Thoracic aorta (tissue), 2 donors: ENCODE measurements at regions not wholly inside any gene's neighbourhood (a gene's known extent, or its start where the extent isn't known, plus 50 kb on each side); places are given as distances from the start of the nearest gene placed in this dataset.

Source experiments
- ATAC-seq: fragments of 150-250 bp; one replicate; pipeline ENCODE4 v1.8.0; 2017; ENCODE audit warnings: low read depth; ENCODE audit not compliant: insufficient number of reproducible peaks, low FRiP score
- DNase-seq: peaks from one replicate; pipeline ENCODE4 v3.0.0-alpha.2; 2020; ENCODE audit warnings: low spot score
- H3K27ac ChIP-seq, 2 donors: fragments of 200-600 bp; sonication (generic); 1 replicate in 1 of 2; 2 replicates in 1 of 2; pipeline ENCODE4 v1.5.1; 2016; ENCODE audit warnings: mild to moderate bottlenecking in 2 of 2, moderate library complexity in 2 of 2
- H3K27me3 ChIP-seq: fragments of 200-600 bp; sonication (generic); replicated peaks from 2 replicates; pipeline ENCODE4 v1.6.0; 2016; ENCODE audit warnings: mild to moderate bottlenecking; ENCODE audit not compliant: insufficient read depth
- H3K36me3 ChIP-seq: fragments of 200-600 bp; sonication (generic); one replicate; pipeline ENCODE4 v1.5.1; 2016
- H3K4me1 ChIP-seq, 2 donors: fragments of 200-600 bp; sonication (generic); 1 replicate in 1 of 2; 2 replicates in 1 of 2; pipeline versions ENCODE4 v1.5.1 to v1.6.0; 2016; ENCODE audit warnings: low read depth in 2 of 2, mild to moderate bottlenecking in 1 of 2; ENCODE audit not compliant: control insufficient read depth in 1 of 2
- H3K4me3 ChIP-seq: fragments of 200-600 bp; sonication (generic); 2 replicates; pipeline ENCODE4 v1.5.1; 2016; ENCODE audit warnings: mild to moderate bottlenecking
- H3K9me3 ChIP-seq: fragments of 200-600 bp; sonication (generic); 2 replicates; pipeline ENCODE4 v1.5.1; 2016
- TF ChIP-seq, protein P1 (sequence below): fragments of 200-600 bp; sonication (generic); IDR thresholded peaks from one replicate; pipeline ENCODE4 v1.5.1; 2019; ENCODE audit warnings: antibody characterized with exemption

DNA sequence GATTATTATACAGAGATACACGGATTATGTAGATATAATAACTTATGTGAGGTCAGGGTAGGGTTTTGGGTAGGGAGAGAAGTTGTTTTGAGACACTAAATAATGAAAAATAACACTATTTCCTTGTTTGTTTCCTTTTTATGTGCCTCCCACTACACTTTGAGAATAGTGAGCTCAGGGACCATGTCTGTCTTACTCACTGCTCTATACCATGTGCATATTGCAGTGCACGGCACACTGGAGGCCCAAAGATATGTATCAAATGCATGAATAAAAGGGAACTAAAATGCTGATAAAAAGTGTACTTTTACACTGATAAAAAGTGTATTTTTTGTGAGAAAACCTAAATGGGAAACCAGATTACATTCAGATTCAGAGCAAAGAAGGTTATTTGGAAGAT is 151.4 kb upstream of the NABP1 start:
- TF ChIP-seq, protein P1, sequence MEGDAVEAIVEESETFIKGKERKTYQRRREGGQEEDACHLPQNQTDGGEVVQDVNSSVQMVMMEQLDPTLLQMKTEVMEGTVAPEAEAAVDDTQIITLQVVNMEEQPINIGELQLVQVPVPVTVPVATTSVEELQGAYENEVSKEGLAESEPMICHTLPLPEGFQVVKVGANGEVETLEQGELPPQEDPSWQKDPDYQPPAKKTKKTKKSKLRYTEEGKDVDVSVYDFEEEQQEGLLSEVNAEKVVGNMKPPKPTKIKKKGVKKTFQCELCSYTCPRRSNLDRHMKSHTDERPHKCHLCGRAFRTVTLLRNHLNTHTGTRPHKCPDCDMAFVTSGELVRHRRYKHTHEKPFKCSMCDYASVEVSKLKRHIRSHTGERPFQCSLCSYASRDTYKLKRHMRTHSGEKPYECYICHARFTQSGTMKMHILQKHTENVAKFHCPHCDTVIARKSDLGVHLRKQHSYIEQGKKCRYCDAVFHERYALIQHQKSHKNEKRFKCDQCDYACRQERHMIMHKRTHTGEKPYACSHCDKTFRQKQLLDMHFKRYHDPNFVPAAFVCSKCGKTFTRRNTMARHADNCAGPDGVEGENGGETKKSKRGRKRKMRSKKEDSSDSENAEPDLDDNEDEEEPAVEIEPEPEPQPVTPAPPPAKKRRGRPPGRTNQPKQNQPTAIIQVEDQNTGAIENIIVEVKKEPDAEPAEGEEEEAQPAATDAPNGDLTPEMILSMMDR = no peak
- H3K27ac ChIP-seq = no peak overlapping the region
- H3K4me3 ChIP-seq = no peak overlapping the region
- DNase-seq (no peak), ATAC-seq (no peak)
- H3K4me1 ChIP-seq = no peaks in the 10 kb centered on the region
- H3K27me3 ChIP-seq = no peaks in the 10 kb centered on the region
- H3K36me3 ChIP-seq = no peaks in the 10 kb centered on the region
- no peaks in the 10 kb centered on the region for H3K9me3 ChIP-seq

DNA sequence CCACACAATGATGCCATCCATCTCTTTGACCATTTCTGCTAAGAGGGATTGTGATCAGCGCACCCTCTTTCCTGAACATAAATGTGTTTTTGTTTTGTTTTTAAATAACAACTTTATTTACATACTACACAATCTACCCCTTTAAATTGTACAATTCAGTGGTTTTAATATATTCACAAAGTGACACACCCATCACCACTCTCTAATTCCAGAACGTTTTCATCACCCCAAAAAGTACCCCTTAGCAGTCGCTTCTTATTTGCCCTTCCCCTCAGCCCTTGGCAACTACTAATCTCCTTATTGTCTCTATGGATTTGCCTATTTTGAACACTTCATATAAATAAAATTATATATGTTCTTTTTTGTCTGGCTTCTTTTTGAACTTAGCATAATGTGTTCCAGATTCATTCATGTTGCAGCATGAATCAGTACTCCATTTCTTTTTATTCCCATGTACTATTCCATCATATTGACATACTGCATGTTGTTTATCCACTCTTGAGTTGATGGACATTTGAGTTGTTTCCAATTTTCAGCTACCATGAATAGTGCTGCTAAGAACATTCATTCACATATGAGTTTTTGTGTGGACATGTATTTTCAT is 150.9 kb upstream of the NABP1 start:
- no peak for ATAC-seq
- TF ChIP-seq, protein P1 = no peak
- no peak overlapping the region for H3K27ac ChIP-seq
- no peaks in the 10 kb centered on the region for H3K4me1 ChIP-seq
- H3K36me3 ChIP-seq = no peaks in the 10 kb centered on the region
- H3K4me3 ChIP-seq = no peak overlapping the region
- no peak for DNase-seq
- no peaks in the 10 kb centered on the region for H3K27me3 ChIP-seq
- no peaks in the 10 kb centered on the region for H3K9me3 ChIP-seq

DNA sequence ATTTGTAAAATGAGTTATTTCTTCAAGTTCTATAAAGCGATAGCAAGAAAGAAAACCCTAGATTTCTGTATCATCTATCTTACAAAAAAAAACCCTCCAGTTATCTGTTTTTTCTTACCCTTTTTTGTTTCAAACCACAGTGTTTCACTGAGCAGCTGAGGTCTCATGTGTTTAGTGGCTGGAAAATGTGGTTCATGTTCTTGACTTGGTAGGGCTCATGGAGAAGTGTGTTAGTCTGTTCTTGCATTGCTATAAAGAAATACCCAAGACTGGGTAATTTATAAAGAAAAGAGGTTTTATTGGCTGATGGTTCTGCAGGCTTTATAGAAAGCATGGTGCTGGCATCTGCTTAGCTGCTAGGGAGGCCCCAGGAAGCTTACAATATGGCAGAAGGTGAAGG is 147.3 kb upstream of the NABP1 start:
- TF ChIP-seq, protein P1 = no peak
- no peaks in the 10 kb centered on the region for H3K9me3 ChIP-seq
- H3K27me3 ChIP-seq = no peaks in the 10 kb centered on the region
- DNase-seq (no peak), ATAC-seq (no peak)
- no peak overlapping the region for H3K27ac ChIP-seq
- H3K4me1 ChIP-seq = no peaks in the 10 kb centered on the region
- H3K4me3 ChIP-seq = no peak overlapping the region
- no peaks in the 10 kb centered on the region for H3K36me3 ChIP-seq

DNA sequence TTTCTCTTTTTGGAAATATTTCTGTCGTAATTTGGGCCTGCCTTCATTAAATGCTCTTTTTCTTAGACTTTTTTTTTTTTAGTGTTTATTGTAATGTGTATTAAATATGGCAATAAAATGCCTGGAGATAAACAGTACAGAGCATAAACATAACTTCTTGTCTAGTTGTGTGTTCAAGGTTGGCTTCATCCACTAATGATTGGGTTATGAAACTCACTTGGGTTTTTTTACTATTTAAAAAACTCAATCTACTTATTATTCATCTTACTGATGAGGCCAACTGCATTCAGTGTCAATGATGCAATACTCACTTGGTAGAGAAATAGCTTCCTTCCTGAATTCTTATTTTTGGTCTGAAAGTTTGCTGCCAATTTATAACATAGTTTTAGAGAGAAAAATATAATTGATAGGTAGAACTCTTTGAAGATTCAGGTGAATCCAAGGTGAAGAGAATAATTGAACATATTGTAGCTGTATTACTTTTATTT is 144.2 kb upstream of the NABP1 start:
- no peaks in the 10 kb centered on the region for H3K36me3 ChIP-seq
- no peak overlapping the region for H3K4me3 ChIP-seq
- H3K9me3 ChIP-seq = no peaks in the 10 kb centered on the region
- H3K27ac ChIP-seq = no peak overlapping the region
- TF ChIP-seq, protein P1 = no peak
- no peaks in the 10 kb centered on the region for H3K4me1 ChIP-seq
- no peak for DNase-seq
- H3K27me3 ChIP-seq = no peaks in the 10 kb centered on the region
- no peak for ATAC-seq

DNA sequence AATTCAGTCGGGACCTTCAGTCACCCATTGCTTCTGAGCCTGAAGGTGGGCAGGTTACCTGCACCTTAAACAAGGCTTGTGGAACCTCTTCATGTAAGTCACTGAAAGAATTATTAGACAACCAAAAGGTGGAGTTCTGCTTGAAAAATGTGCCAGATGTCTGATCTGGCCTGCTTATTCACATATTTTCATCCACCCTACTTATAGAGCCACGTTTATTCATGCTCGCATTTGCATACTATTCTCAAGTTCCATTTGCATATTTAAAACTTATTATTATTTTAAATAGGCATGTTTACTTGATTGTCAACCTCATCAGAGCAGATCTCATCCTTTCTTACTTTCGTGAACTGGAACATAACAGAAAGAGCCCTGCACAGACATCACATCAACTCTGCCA is 140.0 kb upstream of the NABP1 start:
- no peaks in the 10 kb centered on the region for H3K27me3 ChIP-seq
- TF ChIP-seq, protein P1 = no peak
- ATAC-seq = no peak
- no peak overlapping the region for H3K4me3 ChIP-seq
- no peak for DNase-seq
- no peaks in the 10 kb centered on the region for H3K4me1 ChIP-seq
- H3K36me3 ChIP-seq = no peaks in the 10 kb centered on the region
- H3K27ac ChIP-seq = no peak overlapping the region
- no peaks in the 10 kb centered on the region for H3K9me3 ChIP-seq
